HepG2 (cell line): ENCODE measurements at regions not wholly inside any gene's neighbourhood (a gene's known extent, or its start where the extent isn't known, plus 50 kb on each side); places are given as distances from the start of the nearest gene placed in this dataset.

Experiments
- DR1 ChIP-seq: sonication (generic); formaldehyde crosslinking; IDR thresholded peaks from 2 replicates; pipeline ENCODE4 v1.8.0; 2021; ENCODE audit warnings: mild to moderate bottlenecking, missing genetic modification reagents, inconsistent platforms
- GATAD1 ChIP-seq: IDR thresholded peaks from 2 replicates; pipeline ENCODE4 v1.6.1; 2016; ENCODE audit warnings: missing genetic modification reagents, missing compliant biosample characterization
- KLF11 ChIP-seq: IDR thresholded peaks from 2 replicates; pipeline ENCODE4 v1.6.1; 2016; ENCODE audit warnings: missing compliant biosample characterization
- PAWR ChIP-seq: sonication (generic); formaldehyde crosslinking; IDR thresholded peaks from 2 replicates; pipeline ENCODE4 v1.4.0; 2020; ENCODE audit warnings: missing genetic modification reagents, mild to moderate bottlenecking, borderline replicate concordance
- POLR2AphosphoS2 ChIP-seq: IDR thresholded peaks from 2 replicates; pipeline ENCODE4 v1.6.1; 2011; ENCODE audit warnings: low read depth, low read length, improper control_type of control experiment
- TEAD2 ChIP-seq: sonication (generic); formaldehyde crosslinking; IDR thresholded peaks from 2 replicates; pipeline ENCODE4 v1.9.0; 2021; ENCODE audit warnings: missing genetic modification reagents
- ZNF121 ChIP-seq: sonication (generic); formaldehyde crosslinking; IDR thresholded peaks from 2 replicates; pipeline ENCODE4 v1.5.0; 2020; ENCODE audit warnings: mild to moderate bottlenecking, missing genetic modification reagents
- ZNF3 ChIP-seq: IDR thresholded peaks from 2 replicates; pipeline ENCODE4 v1.7.0; 2017; ENCODE audit warnings: inconsistent platforms
- TF ChIP-seq, protein P1 (sequence below): sonication (generic); formaldehyde crosslinking; IDR thresholded peaks from 2 replicates; pipeline ENCODE4 v1.8.1; 2023; ENCODE audit warnings: mild to moderate bottlenecking, missing genetic modification reagents
- TF ChIP-seq, protein P2 (sequence below): sonication (generic); formaldehyde crosslinking; IDR thresholded peaks from 2 replicates; pipeline ENCODE4 v1.8.1; 2022; ENCODE audit warnings: low read depth, mild to moderate bottlenecking, missing genetic modification reagents
- TF ChIP-seq, protein P3 (sequence below): sonication (generic); formaldehyde crosslinking; IDR thresholded peaks from 2 replicates; pipeline ENCODE4 v1.4.0; 2020; ENCODE audit warnings: mild to moderate bottlenecking, missing genetic modification reagents, borderline replicate concordance
- TF ChIP-seq, protein P4 (sequence below): sonication (generic); formaldehyde crosslinking; IDR thresholded peaks from 2 replicates; pipeline ENCODE4 v1.4.0; 2020; ENCODE audit warnings: mild to moderate bottlenecking, missing genetic modification reagents, borderline replicate concordance
- TF ChIP-seq, protein P5 (sequence below): sonication (generic); formaldehyde crosslinking; conservative IDR thresholded peaks from 2 replicates; pipeline ENCODE4 v1.8.0; 2022; ENCODE audit warnings: missing genetic modification reagents
- TF ChIP-seq, protein P6 (sequence below): sonication (generic); formaldehyde crosslinking; IDR thresholded peaks from 2 replicates; pipeline ENCODE4 v1.8.0; 2022; ENCODE audit warnings: low read depth, missing genetic modification reagents

DNA sequence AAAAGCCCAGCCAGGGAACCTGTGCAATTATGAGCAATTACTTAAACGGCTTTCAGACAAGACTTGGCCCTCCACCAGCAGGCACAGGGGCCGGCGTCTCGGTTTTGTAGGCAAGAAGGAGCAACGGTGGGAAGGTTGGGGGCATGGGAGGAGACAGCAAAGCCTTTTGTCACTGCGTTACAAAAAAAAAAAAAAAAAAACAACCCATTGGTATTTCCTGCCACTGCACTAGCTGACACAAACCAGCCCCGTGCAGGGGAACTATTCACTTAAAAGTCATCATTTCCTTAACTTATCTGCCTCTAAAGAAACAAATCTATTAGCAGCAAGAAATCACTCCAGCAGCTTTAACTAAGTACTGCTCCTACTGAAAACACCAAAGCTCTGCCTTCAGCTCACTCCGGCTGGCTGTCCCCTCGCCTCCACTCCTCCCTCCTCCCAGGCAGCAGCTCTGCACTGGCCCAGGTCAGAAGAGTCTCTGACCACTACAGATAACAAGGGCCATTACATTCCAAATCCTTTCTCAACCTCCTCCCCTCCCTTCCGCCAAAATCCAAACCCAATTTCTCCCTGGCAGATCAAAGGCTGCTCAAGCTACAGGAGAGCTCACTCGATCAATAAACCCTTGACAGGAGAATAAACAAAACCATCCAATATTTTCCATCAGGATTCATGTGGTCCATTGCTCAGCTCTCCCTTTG is 105.2 kb upstream of the CDKN3 start (continued):
- TF ChIP-seq, protein P1, sequence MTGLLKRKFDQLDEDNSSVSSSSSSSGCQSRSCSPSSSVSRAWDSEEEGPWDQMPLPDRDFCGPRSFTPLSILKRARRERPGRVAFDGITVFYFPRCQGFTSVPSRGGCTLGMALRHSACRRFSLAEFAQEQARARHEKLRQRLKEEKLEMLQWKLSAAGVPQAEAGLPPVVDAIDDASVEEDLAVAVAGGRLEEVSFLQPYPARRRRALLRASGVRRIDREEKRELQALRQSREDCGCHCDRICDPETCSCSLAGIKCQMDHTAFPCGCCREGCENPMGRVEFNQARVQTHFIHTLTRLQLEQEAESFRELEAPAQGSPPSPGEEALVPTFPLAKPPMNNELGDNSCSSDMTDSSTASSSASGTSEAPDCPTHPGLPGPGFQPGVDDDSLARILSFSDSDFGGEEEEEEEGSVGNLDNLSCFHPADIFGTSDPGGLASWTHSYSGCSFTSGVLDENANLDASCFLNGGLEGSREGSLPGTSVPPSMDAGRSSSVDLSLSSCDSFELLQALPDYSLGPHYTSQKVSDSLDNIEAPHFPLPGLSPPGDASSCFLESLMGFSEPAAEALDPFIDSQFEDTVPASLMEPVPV: no peak
- TF ChIP-seq, protein P2, sequence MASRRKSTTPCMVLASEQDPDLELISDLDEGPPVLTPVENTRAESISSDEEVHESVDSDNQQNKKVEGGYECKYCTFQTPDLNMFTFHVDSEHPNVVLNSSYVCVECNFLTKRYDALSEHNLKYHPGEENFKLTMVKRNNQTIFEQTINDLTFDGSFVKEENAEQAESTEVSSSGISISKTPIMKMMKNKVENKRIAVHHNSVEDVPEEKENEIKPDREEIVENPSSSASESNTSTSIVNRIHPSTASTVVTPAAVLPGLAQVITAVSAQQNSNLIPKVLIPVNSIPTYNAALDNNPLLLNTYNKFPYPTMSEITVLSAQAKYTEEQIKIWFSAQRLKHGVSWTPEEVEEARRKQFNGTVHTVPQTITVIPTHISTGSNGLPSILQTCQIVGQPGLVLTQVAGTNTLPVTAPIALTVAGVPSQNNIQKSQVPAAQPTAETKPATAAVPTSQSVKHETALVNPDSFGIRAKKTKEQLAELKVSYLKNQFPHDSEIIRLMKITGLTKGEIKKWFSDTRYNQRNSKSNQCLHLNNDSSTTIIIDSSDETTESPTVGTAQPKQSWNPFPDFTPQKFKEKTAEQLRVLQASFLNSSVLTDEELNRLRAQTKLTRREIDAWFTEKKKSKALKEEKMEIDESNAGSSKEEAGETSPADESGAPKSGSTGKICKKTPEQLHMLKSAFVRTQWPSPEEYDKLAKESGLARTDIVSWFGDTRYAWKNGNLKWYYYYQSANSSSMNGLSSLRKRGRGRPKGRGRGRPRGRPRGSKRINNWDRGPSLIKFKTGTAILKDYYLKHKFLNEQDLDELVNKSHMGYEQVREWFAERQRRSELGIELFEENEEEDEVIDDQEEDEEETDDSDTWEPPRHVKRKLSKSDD (CRISPR knock-in tag): no peak
- no peak for TF ChIP-seq KLF11 (CRISPR knock-in tag)
- TF ChIP-seq, protein P3, sequence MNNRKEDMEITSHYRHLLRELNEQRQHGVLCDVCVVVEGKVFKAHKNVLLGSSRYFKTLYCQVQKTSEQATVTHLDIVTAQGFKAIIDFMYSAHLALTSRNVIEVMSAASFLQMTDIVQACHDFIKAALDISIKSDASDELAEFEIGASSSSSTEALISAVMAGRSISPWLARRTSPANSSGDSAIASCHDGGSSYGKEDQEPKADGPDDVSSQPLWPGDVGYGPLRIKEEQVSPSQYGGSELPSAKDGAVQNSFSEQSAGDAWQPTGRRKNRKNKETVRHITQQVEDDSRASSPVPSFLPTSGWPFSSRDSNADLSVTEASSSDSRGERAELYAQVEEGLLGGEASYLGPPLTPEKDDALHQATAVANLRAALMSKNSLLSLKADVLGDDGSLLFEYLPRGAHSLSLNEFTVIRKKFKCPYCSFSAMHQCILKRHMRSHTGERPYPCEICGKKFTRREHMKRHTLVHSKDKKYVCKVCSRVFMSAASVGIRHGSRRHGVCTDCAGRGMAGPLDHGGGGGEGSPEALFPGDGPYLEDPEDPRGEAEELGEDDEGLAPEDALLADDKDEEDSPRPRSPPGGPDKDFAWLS (CRISPR knock-in tag): no peak
- no peak for TF ChIP-seq TEAD2
- TF ChIP-seq ZNF3 (CRISPR knock-in tag): no peak
- TF ChIP-seq, protein P4, sequence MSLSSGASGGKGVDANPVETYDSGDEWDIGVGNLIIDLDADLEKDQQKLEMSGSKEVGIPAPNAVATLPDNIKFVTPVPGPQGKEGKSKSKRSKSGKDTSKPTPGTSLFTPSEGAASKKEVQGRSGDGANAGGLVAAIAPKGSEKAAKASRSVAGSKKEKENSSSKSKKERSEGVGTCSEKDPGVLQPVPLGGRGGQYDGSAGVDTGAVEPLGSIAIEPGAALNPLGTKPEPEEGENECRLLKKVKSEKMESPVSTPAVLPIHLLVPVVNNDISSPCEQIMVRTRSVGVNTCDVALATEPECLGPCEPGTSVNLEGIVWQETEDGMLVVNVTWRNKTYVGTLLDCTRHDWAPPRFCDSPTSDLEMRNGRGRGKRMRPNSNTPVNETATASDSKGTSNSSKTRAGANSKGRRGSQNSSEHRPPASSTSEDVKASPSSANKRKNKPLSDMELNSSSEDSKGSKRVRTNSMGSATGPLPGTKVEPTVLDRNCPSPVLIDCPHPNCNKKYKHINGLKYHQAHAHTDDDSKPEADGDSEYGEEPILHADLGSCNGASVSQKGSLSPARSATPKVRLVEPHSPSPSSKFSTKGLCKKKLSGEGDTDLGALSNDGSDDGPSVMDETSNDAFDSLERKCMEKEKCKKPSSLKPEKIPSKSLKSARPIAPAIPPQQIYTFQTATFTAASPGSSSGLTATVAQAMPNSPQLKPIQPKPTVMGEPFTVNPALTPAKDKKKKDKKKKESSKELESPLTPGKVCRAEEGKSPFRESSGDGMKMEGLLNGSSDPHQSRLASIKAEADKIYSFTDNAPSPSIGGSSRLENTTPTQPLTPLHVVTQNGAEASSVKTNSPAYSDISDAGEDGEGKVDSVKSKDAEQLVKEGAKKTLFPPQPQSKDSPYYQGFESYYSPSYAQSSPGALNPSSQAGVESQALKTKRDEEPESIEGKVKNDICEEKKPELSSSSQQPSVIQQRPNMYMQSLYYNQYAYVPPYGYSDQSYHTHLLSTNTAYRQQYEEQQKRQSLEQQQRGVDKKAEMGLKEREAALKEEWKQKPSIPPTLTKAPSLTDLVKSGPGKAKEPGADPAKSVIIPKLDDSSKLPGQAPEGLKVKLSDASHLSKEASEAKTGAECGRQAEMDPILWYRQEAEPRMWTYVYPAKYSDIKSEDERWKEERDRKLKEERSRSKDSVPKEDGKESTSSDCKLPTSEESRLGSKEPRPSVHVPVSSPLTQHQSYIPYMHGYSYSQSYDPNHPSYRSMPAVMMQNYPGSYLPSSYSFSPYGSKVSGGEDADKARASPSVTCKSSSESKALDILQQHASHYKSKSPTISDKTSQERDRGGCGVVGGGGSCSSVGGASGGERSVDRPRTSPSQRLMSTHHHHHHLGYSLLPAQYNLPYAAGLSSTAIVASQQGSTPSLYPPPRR: peak; percentile 86
- no peak for TF ChIP-seq POLR2AphosphoS2
- no peak for TF ChIP-seq PAWR (CRISPR knock-in tag)
- 0 out of 2 replicates have a peak, but pooled peaks have one; percentile 24 for TF ChIP-seq GATAD1 (CRISPR knock-in tag)
- TF ChIP-seq, protein P5, sequence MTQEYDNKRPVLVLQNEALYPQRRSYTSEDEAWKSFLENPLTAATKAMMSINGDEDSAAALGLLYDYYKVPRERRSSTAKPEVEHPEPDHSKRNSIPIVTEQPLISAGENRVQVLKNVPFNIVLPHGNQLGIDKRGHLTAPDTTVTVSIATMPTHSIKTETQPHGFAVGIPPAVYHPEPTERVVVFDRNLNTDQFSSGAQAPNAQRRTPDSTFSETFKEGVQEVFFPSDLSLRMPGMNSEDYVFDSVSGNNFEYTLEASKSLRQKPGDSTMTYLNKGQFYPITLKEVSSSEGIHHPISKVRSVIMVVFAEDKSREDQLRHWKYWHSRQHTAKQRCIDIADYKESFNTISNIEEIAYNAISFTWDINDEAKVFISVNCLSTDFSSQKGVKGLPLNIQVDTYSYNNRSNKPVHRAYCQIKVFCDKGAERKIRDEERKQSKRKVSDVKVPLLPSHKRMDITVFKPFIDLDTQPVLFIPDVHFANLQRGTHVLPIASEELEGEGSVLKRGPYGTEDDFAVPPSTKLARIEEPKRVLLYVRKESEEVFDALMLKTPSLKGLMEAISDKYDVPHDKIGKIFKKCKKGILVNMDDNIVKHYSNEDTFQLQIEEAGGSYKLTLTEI (CRISPR knock-in tag): no peak
- no peak for TF ChIP-seq DR1 (CRISPR knock-in tag)
- TF ChIP-seq, protein P6, sequence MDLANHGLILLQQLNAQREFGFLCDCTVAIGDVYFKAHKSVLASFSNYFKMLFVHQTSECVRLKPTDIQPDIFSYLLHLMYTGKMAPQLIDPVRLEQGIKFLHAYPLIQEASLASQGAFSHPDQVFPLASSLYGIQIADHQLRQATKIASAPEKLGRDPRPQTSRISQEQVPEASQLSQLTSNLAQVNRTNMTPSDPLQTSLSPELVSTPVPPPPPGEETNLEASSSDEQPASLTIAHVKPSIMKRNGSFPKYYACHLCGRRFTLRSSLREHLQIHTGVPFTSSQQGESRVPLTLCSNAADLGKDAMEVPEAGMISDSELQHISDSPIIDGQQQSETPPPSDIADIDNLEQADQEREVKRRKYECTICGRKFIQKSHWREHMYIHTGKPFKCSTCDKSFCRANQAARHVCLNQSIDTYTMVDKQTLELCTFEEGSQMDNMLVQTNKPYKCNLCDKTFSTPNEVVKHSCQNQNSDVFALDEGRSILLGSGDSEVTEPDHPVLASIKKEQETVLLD (CRISPR knock-in tag): no peak
- TF ChIP-seq ZNF121: peak; percentile 81
